ENCODE measurements at regions not wholly inside any gene's neighbourhood (a gene's known extent, or its start where the extent isn't known, plus 50 kb on each side); places are given as distances from the start of the nearest gene placed in this dataset.

DNA sequence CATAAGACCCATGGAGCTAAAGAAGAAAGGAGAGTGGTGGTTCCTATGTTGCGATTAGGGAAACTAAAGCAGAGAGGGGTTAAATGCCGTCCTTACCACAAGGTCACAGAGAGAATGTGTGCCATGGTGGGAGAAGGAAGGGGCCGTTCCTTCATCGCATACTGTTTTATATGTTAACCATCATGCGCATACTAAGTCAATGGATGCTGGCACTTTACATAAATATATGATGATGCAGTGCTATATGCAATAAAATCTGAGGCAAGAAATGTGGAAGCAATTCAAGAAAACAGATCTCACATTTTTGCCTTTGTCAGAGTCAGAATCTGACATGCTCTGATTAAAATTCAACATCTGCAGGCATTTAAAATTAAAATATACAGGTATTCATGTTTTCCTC is 168.1 kb downstream of the BMP4 start:
- H3K4me3 Mint-ChIP-seq: no peak overlapping the region
- H3K4me1 Mint-ChIP-seq: no peaks in the 10 kb centered on the region
- no peaks in the 10 kb centered on the region for H3K36me3 ChIP-seq (replicated peaks in 1 of 2; ENCODE audit: control extremely low read depth in 1 of 2, control insufficient read depth in 1 of 2, extremely low read depth in 1 of 2, insufficient read depth in 2 of 2, low read length in 1 of 2)
- no peaks in the 10 kb centered on the region for H4K20me1 ChIP-seq (ENCODE audit: control insufficient read depth, insufficient read depth, low read length, poor library complexity, severe bottlenecking)
- CTCF ChIA-PET: no interaction called here
- peaks cover 5% of the 10 kb centered on the region for H3K9me3 Mint-ChIP-seq (ENCODE audit: insufficient read depth)
- no peak overlapping the region for H2AFZ ChIP-seq (ENCODE audit: insufficient read depth, low read depth, low read length, poor library complexity, severe bottlenecking)
- ATAC-seq (ENCODE audit: low read depth) (no peak), DNase-seq (no peak)
- H3K27ac Mint-ChIP-seq: no peak overlapping the region
- 86% methylated on average over 2 of the region's 5 CpGs for WGBS (ENCODE audit: insufficient coverage)
- TF ChIP-seq CTCF (IDR thresholded peaks at IDR 0.05) (no peak), EZH2 (IDR thresholded peaks at IDR 0.05; ENCODE audit: borderline replicate concordance, insufficient read depth, low read depth, low read length, poor library complexity, severe bottlenecking) (no peak)
- H3K79me2 ChIP-seq (ENCODE audit: control insufficient read depth, insufficient read depth, low read length): no peaks in the 10 kb centered on the region
- intact Hi-C loops (cut with micrococcal nuclease): no loop called here
- no peak overlapping the region for H3K4me2 ChIP-seq (replicated peaks; ENCODE audit: low read depth, low read length, poor library complexity, severe bottlenecking)
- peaks cover 8% of the 10 kb centered on the region for H3K27me3 Mint-ChIP-seq
- H3K27ac ChIP-seq (ENCODE audit: low read length in 2 of 2): no peak overlapping the region
- H3K4me1 ChIP-seq (ENCODE audit: control insufficient read depth in 2 of 2, insufficient read depth in 2 of 2, low read length in 2 of 2): no peaks in the 10 kb centered on the region
- no peaks in the 10 kb centered on the region for H3K27me3 ChIP-seq (replicated peaks in 1 of 4; ENCODE audit: control extremely low read depth in 1 of 4, control insufficient read depth in 3 of 4, insufficient read depth in 4 of 4, low read length in 3 of 4)
- H3K9me3 ChIP-seq (ENCODE audit: control extremely low read depth in 1 of 3, control insufficient read depth in 2 of 3, insufficient read depth in 1 of 3, low read length in 2 of 3): no peaks in the 10 kb centered on the region
- POLR2A ChIA-PET: no interaction called here
- H3K4me3 ChIP-seq (ENCODE audit: control extremely low read depth in 1 of 5, extremely low read depth in 1 of 5, insufficient read depth in 1 of 5, low read depth in 2 of 5, low read length in 4 of 5): no peak overlapping the region
- no peak overlapping the region for H3K9ac ChIP-seq (ENCODE audit: low read length)

- Mint-ChIP-seq H3K4me3 (no peak overlapping the region), H3K4me1 (no peaks in the 10 kb centered on the region), H3K9me3 (ENCODE audit: insufficient read depth) (peaks cover 5% of the 10 kb centered on the region), H3K27ac (no peak overlapping the region), H3K27me3 (peaks cover 8% of the 10 kb centered on the region)
- no peak overlapping the region for H2AFZ ChIP-seq (ENCODE audit: insufficient read depth, low read depth, low read length, poor library complexity, severe bottlenecking)
- ChIA-PET POLR2A (no interaction called here), CTCF (no interaction called here)
- H3K9me3 ChIP-seq (ENCODE audit: control extremely low read depth in 1 of 3, control insufficient read depth in 2 of 3, insufficient read depth in 1 of 3, low read length in 2 of 3): no peaks in the 10 kb centered on the region
- H3K4me3 ChIP-seq (ENCODE audit: control extremely low read depth in 1 of 5, extremely low read depth in 1 of 5, insufficient read depth in 1 of 5, low read depth in 2 of 5, low read length in 4 of 5): no peak overlapping the region
- H3K9ac ChIP-seq (ENCODE audit: low read length): no peak overlapping the region
- H3K36me3 ChIP-seq (replicated peaks in 1 of 2; ENCODE audit: control extremely low read depth in 1 of 2, control insufficient read depth in 1 of 2, extremely low read depth in 1 of 2, insufficient read depth in 2 of 2, low read length in 1 of 2): no peaks in the 10 kb centered on the region
- no peaks in the 10 kb centered on the region for H3K79me2 ChIP-seq (ENCODE audit: control insufficient read depth, insufficient read depth, low read length)
- DNase-seq (no peak), ATAC-seq (ENCODE audit: low read depth) (no peak)
- TF ChIP-seq CTCF (IDR thresholded peaks at IDR 0.05): no peak
- no peak for TF ChIP-seq EZH2 (IDR thresholded peaks at IDR 0.05; ENCODE audit: borderline replicate concordance, insufficient read depth, low read depth, low read length, poor library complexity, severe bottlenecking)
- no peak overlapping the region for H3K4me2 ChIP-seq (replicated peaks; ENCODE audit: low read depth, low read length, poor library complexity, severe bottlenecking)
- intact Hi-C loops (cut with micrococcal nuclease): no loop called here
- no peaks in the 10 kb centered on the region for H3K27me3 ChIP-seq (replicated peaks in 1 of 4; ENCODE audit: control extremely low read depth in 1 of 4, control insufficient read depth in 3 of 4, insufficient read depth in 4 of 4, low read length in 3 of 4)
- no peak overlapping the region for H3K27ac ChIP-seq (ENCODE audit: low read length in 2 of 2)
- no peaks in the 10 kb centered on the region for H3K4me1 ChIP-seq (ENCODE audit: control insufficient read depth in 2 of 2, insufficient read depth in 2 of 2, low read length in 2 of 2)
- H4K20me1 ChIP-seq (ENCODE audit: control insufficient read depth, insufficient read depth, low read length, poor library complexity, severe bottlenecking): no peaks in the 10 kb centered on the region
Measured at GRCh38 chr14:53786045-53786444, 170.6 kb downstream of the BMP4 start.

Data from B cell (primary cell).